SK-N-SH (cell line): ENCODE measurements at regions not wholly inside any gene's neighbourhood (a gene's known extent, or its start where the extent isn't known, plus 50 kb on each side); places are given as distances from the start of the nearest gene placed in this dataset.

Experiments
- CTCF ChIA-PET: fragments of 300-600, 350-600 bp; formaldehyde crosslinking; extraction: SDS; loops from one replicate; lab custom pipeline; 2021; lab: Yijun Ruan, JAX
- POLR2A ChIA-PET: fragments of 350-600 bp; sonication (Branson Sonifier 250); formaldehyde crosslinking; extraction: SDS; loops from one replicate; lab custom pipeline; 2020; ENCODE audit warnings: antibody characterized with exemption, inconsistent platforms; lab: Yijun Ruan, JAX
- DNase-seq: peaks from one replicate; pipeline ENCODE4 v3.0.0; 2012
- H2AFZ ChIP-seq: fragments of 200-600 bp; sonication (generic); 2 replicates; pipeline ENCODE4 v1.8.1; 2016; ENCODE audit warnings: antibody characterized with exemption, mild to moderate bottlenecking, low read depth
- H3F3A ChIP-seq: fragments of 200-600 bp; sonication (generic); replicated peaks from 2 replicates; pipeline ENCODE3; 2016; ENCODE audit warnings: antibody characterized with exemption, mild to moderate bottlenecking; ENCODE audit not compliant: insufficient read depth
- H3K27ac ChIP-seq, 2 experiments: fragments of 200-500 bp in 1 of 2; fragments of 200-600 bp in 1 of 2; sonication (Bioruptor generic) in 1 of 2; sonication (generic), shearing (Covaris generic) in 1 of 2; 2 replicates each; pipeline versions ENCODE4 v1.5.1 to v1.6.1; 2014 to 2016; ENCODE audit warnings: low read depth in 2 of 2, inconsistent platforms in 1 of 2, low read length in 1 of 2, mild to moderate bottlenecking in 1 of 2, mixed read lengths in 1 of 2
- H3K27me3 ChIP-seq: fragments of 200-600 bp; sonication (generic), shearing (Covaris generic); 2 replicates; pipeline ENCODE4 v1.6.1; 2016; ENCODE audit warnings: mixed run types; ENCODE audit not compliant: insufficient read depth
- H3K36me3 ChIP-seq, 2 experiments: fragments of 200-500 bp in 1 of 2; fragments of 200-600 bp in 1 of 2; sonication (Bioruptor generic) in 1 of 2; sonication (generic) in 1 of 2; replicated peaks in 1 of 2; 2 replicates each; pipeline versions ENCODE3 to v1.5.1; 2014 to 2016; ENCODE audit warnings: low read length in 1 of 2, mild to moderate bottlenecking in 1 of 2; ENCODE audit not compliant: insufficient read depth in 2 of 2, control insufficient read depth in 1 of 2
- H3K4me1 ChIP-seq, 2 experiments: fragments of 200-500 bp in 1 of 2; fragments of 200-600 bp in 1 of 2; sonication (Bioruptor generic) in 1 of 2; sonication (generic), shearing (Covaris generic) in 1 of 2; 2 replicates each; pipeline versions ENCODE4 v1.5.1 to v1.6.1; 2014 to 2016; ENCODE audit warnings: low read depth in 1 of 2, low read length in 1 of 2, mixed run types in 1 of 2; ENCODE audit not compliant: insufficient read depth in 2 of 2, control insufficient read depth in 1 of 2
- H3K4me2 ChIP-seq: fragments of 200-600 bp; sonication (generic), shearing (Covaris generic); 2 replicates; pipeline ENCODE4 v1.6.1; 2017; ENCODE audit warnings: mixed run types
- H3K4me3 ChIP-seq, 2 experiments: fragments of 200-500 bp in 1 of 2; fragments of 200-600 bp in 1 of 2; sonication (Bioruptor generic) in 1 of 2; sonication (generic), shearing (Covaris generic) in 1 of 2; 2 replicates each; pipeline versions ENCODE4 v1.5.1 to v1.8.1; 2014 to 2016; ENCODE audit warnings: low read depth in 2 of 2, inconsistent platforms in 1 of 2, low read length in 1 of 2, mild to moderate bottlenecking in 1 of 2, mixed read lengths in 1 of 2, moderate library complexity in 1 of 2
- H3K79me2 ChIP-seq: fragments of 200-600 bp; sonication (generic); 2 replicates; pipeline ENCODE4 v1.8.1; 2017; ENCODE audit warnings: mild to moderate bottlenecking; ENCODE audit not compliant: insufficient read depth
- H3K9ac ChIP-seq: fragments of 200-600 bp; sonication (generic); 2 replicates; pipeline ENCODE4 v1.6.1; 2017; ENCODE audit warnings: mixed run types
- H3K9me2 ChIP-seq: fragments of 200-600 bp; sonication (generic); 2 replicates; pipeline ENCODE4 v1.6.1; 2017; ENCODE audit warnings: mixed run types
- H3K9me3 ChIP-seq: fragments of 200-600 bp; sonication (generic); 2 replicates; pipeline ENCODE4 v1.6.1; 2017; ENCODE audit warnings: mixed run types, mild to moderate bottlenecking, moderate library complexity
- H4K20me1 ChIP-seq: fragments of 200-600 bp; sonication (generic); 2 replicates; pipeline ENCODE4 v1.6.1; 2017; ENCODE audit warnings: mild to moderate bottlenecking, mixed run types; ENCODE audit not compliant: insufficient read depth
- CHD2 ChIP-seq: fragments of 150-350 bp; IDR thresholded peaks from 2 replicates; pipeline ENCODE4 v1.6.1; 2018; ENCODE audit warnings: low read length; ENCODE audit not compliant: partially characterized antibody
- ELF1 ChIP-seq: IDR thresholded peaks from 2 replicates; pipeline ENCODE4 v1.4.0; 2012
- EP300 ChIP-seq, 2 experiments: IDR thresholded peaks; 2 replicates each; pipeline versions ENCODE4 v1.4.0 to v1.6.1; 2012; ENCODE audit warnings: borderline replicate concordance in 1 of 2, low read depth in 1 of 2, low read length in 1 of 2
- FOSL2 ChIP-seq: IDR thresholded peaks from 2 replicates; pipeline ENCODE4 v1.4.0; 2012; ENCODE audit warnings: low read depth, mild to moderate bottlenecking, moderate library complexity, borderline replicate concordance
- MXI1 ChIP-seq: IDR thresholded peaks from 2 replicates; pipeline ENCODE4 v1.6.1; 2012; ENCODE audit warnings: mild to moderate bottlenecking, low read depth, low read length, improper control_type of control experiment
- NFIC ChIP-seq: IDR thresholded peaks from 2 replicates; pipeline ENCODE4 v1.4.0; 2012; ENCODE audit warnings: borderline replicate concordance
- RFX5 ChIP-seq: IDR thresholded peaks from 2 replicates; pipeline ENCODE4 v1.6.1; 2012; ENCODE audit warnings: mild to moderate bottlenecking, improper control_type of control experiment, low read length
- TEAD4 ChIP-seq: IDR thresholded peaks from 2 replicates; pipeline ENCODE4 v1.4.0; 2012; ENCODE audit warnings: mild to moderate bottlenecking, borderline replicate concordance; ENCODE audit not compliant: insufficient read depth
- YY1 ChIP-seq: IDR thresholded peaks from 2 replicates; pipeline ENCODE4 v1.4.0; 2012; ENCODE audit warnings: low read depth, mild to moderate bottlenecking
- WGBS: methylation state at CpG from one replicate; pipeline ENCODE4 v1.1.6; 2017; ENCODE audit warnings: low lambda C conversion rate; 5-methylcytosine and 5-hydroxymethylcytosine counted together
- TF ChIP-seq, protein P1 (sequence below): fragments of 200-600 bp; sonication (generic); IDR thresholded peaks from 2 replicates; pipeline ENCODE4 v1.6.1; 2017; ENCODE audit warnings: antibody characterized with exemption, mild to moderate bottlenecking, moderate library complexity
- TF ChIP-seq, protein P2 (sequence below): IDR thresholded peaks from 2 replicates; pipeline ENCODE4; 2012
- TF ChIP-seq, protein P3 (sequence below): IDR thresholded peaks from 2 replicates; pipeline ENCODE4 v1.6.1; 2012; ENCODE audit warnings: mild to moderate bottlenecking, low read depth, low read length, moderate library complexity
- TF ChIP-seq, protein P4 (sequence below): IDR thresholded peaks from 2 replicates; pipeline ENCODE4 v1.4.0; 2012; ENCODE audit warnings: low read depth, borderline replicate concordance

DNA sequence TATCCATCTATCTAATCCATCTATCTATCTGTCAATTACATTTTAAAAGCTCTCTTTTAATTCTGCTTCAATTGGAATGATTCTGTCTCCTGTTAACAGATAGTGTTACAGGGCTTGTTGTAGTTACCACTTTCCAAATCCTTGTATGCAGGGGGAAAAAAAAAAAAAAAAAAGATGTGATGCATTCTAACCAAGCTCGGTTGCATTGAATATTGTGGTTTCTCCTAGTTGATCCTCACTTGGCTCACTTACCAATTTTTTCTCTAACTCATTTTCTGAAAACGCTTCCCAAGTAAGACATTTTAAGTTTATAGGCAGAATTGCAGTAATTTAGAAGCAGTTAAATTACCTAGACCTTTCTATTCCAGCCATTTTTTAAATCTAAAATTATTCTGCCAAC, 327.9 kb upstream of the PITX2 start:
- Histone ChIP-seq H3K27me3 (no peaks in the 10 kb centered on the region; the same call in none of the 2 replicates), H3K4me3 (no peak overlapping the region), H3K36me3 (no peaks in the 10 kb centered on the region), H3K79me2 (no peaks in the 10 kb centered on the region), H3K4me2 (no peak overlapping the region), H3K9ac (no peak overlapping the region), H3F3A (no peaks in the 10 kb centered on the region), H2AFZ (no peak overlapping the region), H3K9me2 (no peaks in the 10 kb centered on the region), H3K27ac (no peak overlapping the region), H3K9me3 (no peaks in the 10 kb centered on the region), H4K20me1 (no peaks in the 10 kb centered on the region), H3K4me1 (no peaks in the 10 kb centered on the region)
- POLR2A ChIA-PET = no interaction called here
- TF ChIP-seq, protein P1, sequence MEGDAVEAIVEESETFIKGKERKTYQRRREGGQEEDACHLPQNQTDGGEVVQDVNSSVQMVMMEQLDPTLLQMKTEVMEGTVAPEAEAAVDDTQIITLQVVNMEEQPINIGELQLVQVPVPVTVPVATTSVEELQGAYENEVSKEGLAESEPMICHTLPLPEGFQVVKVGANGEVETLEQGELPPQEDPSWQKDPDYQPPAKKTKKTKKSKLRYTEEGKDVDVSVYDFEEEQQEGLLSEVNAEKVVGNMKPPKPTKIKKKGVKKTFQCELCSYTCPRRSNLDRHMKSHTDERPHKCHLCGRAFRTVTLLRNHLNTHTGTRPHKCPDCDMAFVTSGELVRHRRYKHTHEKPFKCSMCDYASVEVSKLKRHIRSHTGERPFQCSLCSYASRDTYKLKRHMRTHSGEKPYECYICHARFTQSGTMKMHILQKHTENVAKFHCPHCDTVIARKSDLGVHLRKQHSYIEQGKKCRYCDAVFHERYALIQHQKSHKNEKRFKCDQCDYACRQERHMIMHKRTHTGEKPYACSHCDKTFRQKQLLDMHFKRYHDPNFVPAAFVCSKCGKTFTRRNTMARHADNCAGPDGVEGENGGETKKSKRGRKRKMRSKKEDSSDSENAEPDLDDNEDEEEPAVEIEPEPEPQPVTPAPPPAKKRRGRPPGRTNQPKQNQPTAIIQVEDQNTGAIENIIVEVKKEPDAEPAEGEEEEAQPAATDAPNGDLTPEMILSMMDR = no peak
- TF ChIP-seq, protein P2, sequence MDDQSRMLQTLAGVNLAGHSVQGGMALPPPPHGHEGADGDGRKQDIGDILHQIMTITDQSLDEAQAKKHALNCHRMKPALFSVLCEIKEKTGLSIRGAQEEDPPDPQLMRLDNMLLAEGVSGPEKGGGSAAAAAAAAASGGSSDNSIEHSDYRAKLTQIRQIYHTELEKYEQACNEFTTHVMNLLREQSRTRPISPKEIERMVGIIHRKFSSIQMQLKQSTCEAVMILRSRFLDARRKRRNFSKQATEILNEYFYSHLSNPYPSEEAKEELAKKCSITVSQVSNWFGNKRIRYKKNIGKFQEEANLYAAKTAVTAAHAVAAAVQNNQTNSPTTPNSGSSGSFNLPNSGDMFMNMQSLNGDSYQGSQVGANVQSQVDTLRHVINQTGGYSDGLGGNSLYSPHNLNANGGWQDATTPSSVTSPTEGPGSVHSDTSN = no peak
- TF ChIP-seq NFIC (no peak), EP300 (IDR thresholded peaks at IDR 0.05; ENCODE audit: borderline replicate concordance in 1 of 2, low read depth in 1 of 2, low read length in 1 of 2) (no peak), YY1 (no peak), RFX5 (no peak), CHD2 (no peak), FOSL2 (no peak), TEAD4 (no peak), ELF1 (no peak), MXI1 (no peak)
- TF ChIP-seq, protein P3, sequence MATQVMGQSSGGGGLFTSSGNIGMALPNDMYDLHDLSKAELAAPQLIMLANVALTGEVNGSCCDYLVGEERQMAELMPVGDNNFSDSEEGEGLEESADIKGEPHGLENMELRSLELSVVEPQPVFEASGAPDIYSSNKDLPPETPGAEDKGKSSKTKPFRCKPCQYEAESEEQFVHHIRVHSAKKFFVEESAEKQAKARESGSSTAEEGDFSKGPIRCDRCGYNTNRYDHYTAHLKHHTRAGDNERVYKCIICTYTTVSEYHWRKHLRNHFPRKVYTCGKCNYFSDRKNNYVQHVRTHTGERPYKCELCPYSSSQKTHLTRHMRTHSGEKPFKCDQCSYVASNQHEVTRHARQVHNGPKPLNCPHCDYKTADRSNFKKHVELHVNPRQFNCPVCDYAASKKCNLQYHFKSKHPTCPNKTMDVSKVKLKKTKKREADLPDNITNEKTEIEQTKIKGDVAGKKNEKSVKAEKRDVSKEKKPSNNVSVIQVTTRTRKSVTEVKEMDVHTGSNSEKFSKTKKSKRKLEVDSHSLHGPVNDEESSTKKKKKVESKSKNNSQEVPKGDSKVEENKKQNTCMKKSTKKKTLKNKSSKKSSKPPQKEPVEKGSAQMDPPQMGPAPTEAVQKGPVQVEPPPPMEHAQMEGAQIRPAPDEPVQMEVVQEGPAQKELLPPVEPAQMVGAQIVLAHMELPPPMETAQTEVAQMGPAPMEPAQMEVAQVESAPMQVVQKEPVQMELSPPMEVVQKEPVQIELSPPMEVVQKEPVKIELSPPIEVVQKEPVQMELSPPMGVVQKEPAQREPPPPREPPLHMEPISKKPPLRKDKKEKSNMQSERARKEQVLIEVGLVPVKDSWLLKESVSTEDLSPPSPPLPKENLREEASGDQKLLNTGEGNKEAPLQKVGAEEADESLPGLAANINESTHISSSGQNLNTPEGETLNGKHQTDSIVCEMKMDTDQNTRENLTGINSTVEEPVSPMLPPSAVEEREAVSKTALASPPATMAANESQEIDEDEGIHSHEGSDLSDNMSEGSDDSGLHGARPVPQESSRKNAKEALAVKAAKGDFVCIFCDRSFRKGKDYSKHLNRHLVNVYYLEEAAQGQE = no peak
- TF ChIP-seq, protein P4, sequence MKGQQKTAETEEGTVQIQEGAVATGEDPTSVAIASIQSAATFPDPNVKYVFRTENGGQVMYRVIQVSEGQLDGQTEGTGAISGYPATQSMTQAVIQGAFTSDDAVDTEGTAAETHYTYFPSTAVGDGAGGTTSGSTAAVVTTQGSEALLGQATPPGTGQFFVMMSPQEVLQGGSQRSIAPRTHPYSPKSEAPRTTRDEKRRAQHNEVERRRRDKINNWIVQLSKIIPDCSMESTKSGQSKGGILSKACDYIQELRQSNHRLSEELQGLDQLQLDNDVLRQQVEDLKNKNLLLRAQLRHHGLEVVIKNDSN = no peak
- no peak for DNase-seq
- WGBS = 4% methylated on average over 2 of the region's 2 CpGs
- CTCF ChIA-PET = no interaction called here
